Activated naive CD8-positive, alpha-beta T cell treated with anti-CD3 and anti-CD28 coated beads, Interleukin-2, amount 10 ng/mL, durations not matched to agents 7 days and 5 days (primary cell): ENCODE measurements at regions not wholly inside any gene's neighbourhood (a gene's known extent, or its start where the extent isn't known, plus 50 kb on each side); places are given as distances from the start of the nearest gene placed in this dataset.
A peak's percentile ranks its signal among the peaks of the same experiment; 100 is the strongest.
"Not testable (repeated sequence)": the region's sequence is repeated elsewhere in the genome, so short reads cannot be mapped to it uniquely, and the experiment has no call there.

Experiments
- ATAC-seq: fragments of 150-1000 bp; cut with Tn5 transposase; one replicate; pipeline ENCODE4 v1.10.0; 2021; ENCODE audit warnings: low read depth, moderate library complexity
- POLR2A ChIA-PET: fragments of 350-600 bp; sonication (Branson Sonifier 250); formaldehyde crosslinking; loops from one replicate; lab custom pipeline; 2021; ENCODE audit warnings: antibody characterized with exemption; lab: Charles Lee
- DNase-seq: peaks from one replicate; pipeline ENCODE4 v3.0.0; 2021
- H3K27ac Mint-ChIP-seq: one replicate; pipeline ENCODE4 v1.8.0; 2022; ENCODE audit warnings: mild to moderate bottlenecking, mixed read lengths
- H3K27me3 Mint-ChIP-seq: one replicate; pipeline ENCODE4 v1.8.0; 2022; ENCODE audit warnings: mild to moderate bottlenecking, moderate library complexity, mixed read lengths
- H3K36me3 Mint-ChIP-seq: one replicate; pipeline ENCODE4 v1.8.0; 2021; ENCODE audit warnings: mild to moderate bottlenecking, mixed read lengths
- H3K4me1 Mint-ChIP-seq: one replicate; pipeline ENCODE4 v1.8.0; 2021; ENCODE audit warnings: mixed read lengths
- H3K4me3 Mint-ChIP-seq: one replicate; pipeline ENCODE4 v1.8.0; 2022; ENCODE audit warnings: mild to moderate bottlenecking, moderate library complexity, mixed read lengths
- H3K9me3 Mint-ChIP-seq: one replicate; pipeline ENCODE4 v1.8.0; 2021; ENCODE audit warnings: mixed read lengths

- DNase-seq, POLR2A ChIA-PET, H3K4me3 Mint-ChIP-seq, H3K27me3 Mint-ChIP-seq, H3K27ac Mint-ChIP-seq, ATAC-seq: not testable (repeated sequence)
- H3K36me3 Mint-ChIP-seq = peaks cover 87% of the 10 kb centered on the region
- H3K9me3 Mint-ChIP-seq = peaks cover 23% of the 10 kb centered on the region
- H3K4me1 Mint-ChIP-seq = peaks cover 36% of the 10 kb centered on the region
These were observed 53.4 kb upstream of the PSMA1 start for GRCh38 chr11:14573539-14574057.

DNA sequence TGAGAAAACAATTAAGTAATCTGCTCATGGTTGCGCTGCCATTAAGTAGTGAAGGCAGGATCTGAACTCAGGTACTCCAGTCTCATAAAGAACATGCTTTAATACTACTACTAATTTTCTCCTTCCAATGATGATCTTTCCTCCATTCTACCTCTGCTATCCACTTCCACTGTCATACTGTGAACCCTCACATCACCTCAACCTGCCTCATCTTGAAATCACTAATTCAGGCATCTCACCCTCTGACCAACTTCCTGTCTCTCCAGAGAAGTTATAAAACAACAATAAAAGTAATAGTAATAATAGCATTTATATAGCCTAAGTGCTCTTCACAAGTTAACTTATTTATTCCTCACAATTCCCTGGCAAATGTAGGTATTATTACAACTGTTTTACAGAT, 57.1 kb upstream of the PSMA1 start:
- POLR2A ChIA-PET = interaction anchor here (3.9 kb wide), 1 partner anchor 67 kb away, joined by 37 read pairs; the partner anchor contains the start of gene PDE3B
- Mint-ChIP-seq H3K27me3 (no peaks in the 10 kb centered on the region), H3K4me3 (peak overlapping the region; percentile 15), H3K36me3 (peaks cover 71% of the 10 kb centered on the region), H3K4me1 (peaks cover 36% of the 10 kb centered on the region), H3K27ac (peak overlapping the region; percentile 84), H3K9me3 (peaks cover 12% of the 10 kb centered on the region)
- DNase-seq (no peak), ATAC-seq (no peak)

- Mint-ChIP-seq H3K9me3 (peaks cover 7% of the 10 kb centered on the region), H3K4me1 (peaks cover 37% of the 10 kb centered on the region)
- no peak for DNase-seq
These were observed 57.8 kb upstream of the PSMA1 start for GRCh38 chr11:14577835-14578529.

GRCh38 chr11:14578541-14578956, 58.4 kb upstream of the PSMA1 start:
- H3K9me3 Mint-ChIP-seq = peaks cover 7% of the 10 kb centered on the region
- H3K27ac Mint-ChIP-seq = peak overlapping the region; percentile 90

More at GRCh38 chr11:14577835-14578529, 57.8 kb upstream of the PSMA1 start:
- POLR2A ChIA-PET = interaction anchor here (0.8 to 3.9 kb wide), 14 partner anchors 12 to 314 kb away, joined by 3 to 37 read pairs (median 4); partner anchors contain the start of genes COPB1, CYP2R1, PDE3B and PSMA1
- peaks cover 70% of the 10 kb centered on the region for H3K36me3 Mint-ChIP-seq
- peak overlapping the region; percentile 69 for H3K4me3 Mint-ChIP-seq
- H3K27ac Mint-ChIP-seq = peak overlapping the region; percentile 90
- no peak for ATAC-seq
- H3K27me3 Mint-ChIP-seq = no peaks in the 10 kb centered on the region

GRCh38 chr11:14579646-14580045, 59.5 kb upstream of the PSMA1 start:
- Mint-ChIP-seq H3K4me1 (peaks cover 39% of the 10 kb centered on the region), H3K36me3 (peaks cover 68% of the 10 kb centered on the region), H3K27ac (peak overlapping the region; percentile 47), H3K9me3 (peaks cover 7% of the 10 kb centered on the region), H3K4me3 (no peak overlapping the region), H3K27me3 (no peaks in the 10 kb centered on the region)
- DNase-seq (no peak), ATAC-seq (no peak)
- POLR2A ChIA-PET = interaction anchor here (1.2 to 3.9 kb wide), 3 partner anchors 13 to 312 kb away, joined by 3 to 37 read pairs (median 7); partner anchors contain the start of genes CYP2R1 and PDE3B

More at GRCh38 chr11:14578541-14578956, 58.4 kb upstream of the PSMA1 start:
- Mint-ChIP-seq H3K36me3 (peaks cover 71% of the 10 kb centered on the region), H3K4me1 (peaks cover 39% of the 10 kb centered on the region), H3K4me3 (peak overlapping the region; percentile 69), H3K27me3 (no peaks in the 10 kb centered on the region)
- ATAC-seq (peak; percentile 97), DNase-seq (no peak)
- POLR2A ChIA-PET = interaction anchor here (0.8 to 3.9 kb wide), 14 partner anchors 12 to 313 kb away, joined by 3 to 37 read pairs (median 4); partner anchors contain the start of genes COPB1, CYP2R1, PDE3B and PSMA1

- ATAC-seq (no peak), DNase-seq (no peak)
- Mint-ChIP-seq H3K9me3 (peaks cover 2% of the 10 kb centered on the region), H3K36me3 (peaks cover 56% of the 10 kb centered on the region), H3K4me1 (peaks cover 28% of the 10 kb centered on the region), H3K4me3 (no peak overlapping the region), H3K27me3 (no peaks in the 10 kb centered on the region), H3K27ac (peak overlapping the region; percentile 22)
- POLR2A ChIA-PET = no interaction called here
These were observed 60.8 kb upstream of the PDE3B start for GRCh38 chr11:14582793-14583192.

GRCh38 chr11:14583252-14584034, 60.2 kb upstream of the PDE3B start:
- Mint-ChIP-seq H3K4me3 (no peak overlapping the region), H3K27me3 (no peaks in the 10 kb centered on the region), H3K9me3 (peaks cover 2% of the 10 kb centered on the region), H3K4me1 (peaks cover 22% of the 10 kb centered on the region), H3K36me3 (peaks cover 58% of the 10 kb centered on the region), H3K27ac (peak overlapping the region; percentile 22)
- no peak for ATAC-seq
- no peak for DNase-seq
- POLR2A ChIA-PET = no interaction called here

DNA sequence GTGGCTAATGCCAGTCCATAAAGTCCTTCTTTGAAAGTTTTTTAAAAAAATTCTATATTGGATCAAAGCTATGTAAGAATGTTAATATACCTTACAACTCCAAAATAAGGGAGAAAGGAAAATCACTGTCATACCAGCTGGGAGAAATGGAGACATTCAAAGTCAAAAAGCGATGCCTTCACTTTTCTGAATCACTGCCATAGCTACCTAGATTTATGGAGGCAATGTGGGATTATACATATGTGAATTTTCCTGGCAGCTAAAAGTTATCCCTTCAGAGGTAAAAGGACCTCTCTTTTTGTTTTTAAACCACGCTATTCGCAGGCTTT, 59.6 kb upstream of the PDE3B start:
- Mint-ChIP-seq H3K4me1 (peaks cover 17% of the 10 kb centered on the region), H3K36me3 (peaks cover 60% of the 10 kb centered on the region), H3K9me3 (peaks cover 2% of the 10 kb centered on the region), H3K27me3 (no peaks in the 10 kb centered on the region), H3K4me3 (no peak overlapping the region), H3K27ac (no peak overlapping the region)
- ATAC-seq (no peak), DNase-seq (no peak)
- POLR2A ChIA-PET = no interaction called here

DNA sequence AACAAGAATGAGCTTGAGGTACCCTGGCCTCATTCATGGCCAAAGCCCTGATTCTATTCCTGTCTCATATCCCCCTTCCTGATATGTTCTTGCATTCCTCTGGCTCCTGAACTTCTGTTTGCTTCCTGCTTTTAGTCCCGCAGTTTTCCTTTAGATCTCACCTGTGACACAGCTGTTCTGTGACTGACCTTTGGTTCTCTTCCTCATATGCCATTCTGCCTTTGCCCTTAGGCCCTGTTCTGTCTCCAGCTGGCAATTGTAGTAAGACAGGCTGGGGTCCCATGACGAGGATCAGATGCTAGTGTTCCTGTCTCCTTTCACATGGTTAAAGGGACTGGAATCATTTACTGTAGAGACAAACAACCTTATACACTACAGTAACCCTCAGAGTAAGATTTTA, 59.0 kb upstream of the PDE3B start:
- Mint-ChIP-seq H3K36me3 (peaks cover 63% of the 10 kb centered on the region), H3K9me3 (peaks cover 2% of the 10 kb centered on the region), H3K4me3 (no peak overlapping the region), H3K4me1 (peaks cover 13% of the 10 kb centered on the region), H3K27ac (peak overlapping the region; percentile 26), H3K27me3 (no peaks in the 10 kb centered on the region)
- ATAC-seq = no peak
- POLR2A ChIA-PET = interaction anchor here (0.7 kb wide), 1 partner anchor 15 kb away, joined by 3 read pairs; no protein-coding TSS in a partner anchor
- DNase-seq = no peak

GRCh38 chr11:14585438-14585837, 58.2 kb upstream of the PDE3B start:
- POLR2A ChIA-PET = no interaction called here
- Mint-ChIP-seq H3K36me3 (peaks cover 63% of the 10 kb centered on the region), H3K9me3 (peaks cover 8% of the 10 kb centered on the region), H3K4me3 (no peak overlapping the region), H3K4me1 (peaks cover 12% of the 10 kb centered on the region), H3K27ac (peak overlapping the region; percentile 8), H3K27me3 (no peaks in the 10 kb centered on the region)
- no peak for DNase-seq
- ATAC-seq = no peak

- POLR2A ChIA-PET = no interaction called here
- ATAC-seq (no peak), DNase-seq (no peak)
- no peaks in the 10 kb centered on the region for H3K27me3 Mint-ChIP-seq
- peaks cover 67% of the 10 kb centered on the region for H3K36me3 Mint-ChIP-seq
- H3K9me3 Mint-ChIP-seq = peaks cover 13% of the 10 kb centered on the region
- no peak overlapping the region for H3K27ac Mint-ChIP-seq
- H3K4me1 Mint-ChIP-seq = peaks cover 18% of the 10 kb centered on the region
- H3K4me3 Mint-ChIP-seq = no peak overlapping the region
These were observed 56.3 kb upstream of the PDE3B start for GRCh38 chr11:14587258-14587657.

DNA sequence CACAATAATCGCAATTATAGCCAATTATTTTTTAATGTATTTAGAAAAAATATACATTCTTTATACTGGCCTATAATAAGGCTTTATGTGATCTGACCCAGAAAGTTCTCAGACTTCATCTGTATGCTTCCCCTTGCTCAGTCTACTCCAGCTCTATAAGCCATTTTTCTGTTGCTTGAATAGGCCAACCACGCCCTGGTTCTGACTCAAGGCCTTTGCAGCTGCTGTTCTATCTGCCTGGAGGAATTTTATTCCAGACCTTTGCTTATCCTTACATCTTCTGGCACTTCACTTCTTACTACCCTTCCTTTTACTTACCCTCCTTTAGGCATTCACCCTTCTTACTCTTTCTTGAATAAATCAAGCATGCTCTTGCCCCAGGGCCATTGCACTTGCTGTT, 54.9 kb upstream of the PDE3B start:
- peaks cover 14% of the 10 kb centered on the region for H3K4me1 Mint-ChIP-seq
- H3K9me3 Mint-ChIP-seq = peaks cover 14% of the 10 kb centered on the region
- no peak overlapping the region for H3K4me3 Mint-ChIP-seq
- ATAC-seq (no peak), DNase-seq (no peak)
- no peak overlapping the region for H3K27ac Mint-ChIP-seq
- H3K36me3 Mint-ChIP-seq = peaks cover 66% of the 10 kb centered on the region
- POLR2A ChIA-PET = no interaction called here
- no peaks in the 10 kb centered on the region for H3K27me3 Mint-ChIP-seq

GRCh38 chr11:14589421-14589820, 54.2 kb upstream of the PDE3B start:
- H3K27me3 Mint-ChIP-seq = no peaks in the 10 kb centered on the region
- no peak overlapping the region for H3K4me3 Mint-ChIP-seq
- ATAC-seq = no peak
- DNase-seq = no peak
- H3K27ac Mint-ChIP-seq = no peak overlapping the region
- peaks cover 69% of the 10 kb centered on the region for H3K36me3 Mint-ChIP-seq
- POLR2A ChIA-PET = no interaction called here
- H3K4me1 Mint-ChIP-seq = peaks cover 14% of the 10 kb centered on the region
- peaks cover 15% of the 10 kb centered on the region for H3K9me3 Mint-ChIP-seq
